Sigmoid colon (tissue), 4 donors: ENCODE measurements at regions not wholly inside any gene's neighbourhood (a gene's known extent, or its start where the extent isn't known, plus 50 kb on each side); places are given as distances from the start of the nearest gene placed in this dataset.

Experiments
- POLR2A ChIP-seq, 2 donors: fragments of 450-650 bp; IDR thresholded peaks; one replicate each; pipeline ENCODE4 v1.6.1; 2016; ENCODE audit warnings: antibody characterized with exemption in 2 of 2, mild to moderate bottlenecking in 2 of 2, moderate library complexity in 2 of 2
- POLR2AphosphoS5 ChIP-seq, 4 donors: sonication (generic); formaldehyde crosslinking; IDR thresholded peaks; one replicate each; pipeline ENCODE4 v1.6.1; 2017; ENCODE audit warnings: antibody characterized with exemption in 4 of 4
- TF ChIP-seq, protein P1 (sequence below), 4 experiments: fragments of 450-650 bp in 3 of 4; fragments of 200-600 bp in 1 of 4; IDR thresholded peaks; one replicate each; pipeline ENCODE4 v1.5.1; 2016 to 2019; ENCODE audit warnings: antibody characterized with exemption in 4 of 4, mild to moderate bottlenecking in 3 of 4, moderate library complexity in 2 of 4

DNA sequence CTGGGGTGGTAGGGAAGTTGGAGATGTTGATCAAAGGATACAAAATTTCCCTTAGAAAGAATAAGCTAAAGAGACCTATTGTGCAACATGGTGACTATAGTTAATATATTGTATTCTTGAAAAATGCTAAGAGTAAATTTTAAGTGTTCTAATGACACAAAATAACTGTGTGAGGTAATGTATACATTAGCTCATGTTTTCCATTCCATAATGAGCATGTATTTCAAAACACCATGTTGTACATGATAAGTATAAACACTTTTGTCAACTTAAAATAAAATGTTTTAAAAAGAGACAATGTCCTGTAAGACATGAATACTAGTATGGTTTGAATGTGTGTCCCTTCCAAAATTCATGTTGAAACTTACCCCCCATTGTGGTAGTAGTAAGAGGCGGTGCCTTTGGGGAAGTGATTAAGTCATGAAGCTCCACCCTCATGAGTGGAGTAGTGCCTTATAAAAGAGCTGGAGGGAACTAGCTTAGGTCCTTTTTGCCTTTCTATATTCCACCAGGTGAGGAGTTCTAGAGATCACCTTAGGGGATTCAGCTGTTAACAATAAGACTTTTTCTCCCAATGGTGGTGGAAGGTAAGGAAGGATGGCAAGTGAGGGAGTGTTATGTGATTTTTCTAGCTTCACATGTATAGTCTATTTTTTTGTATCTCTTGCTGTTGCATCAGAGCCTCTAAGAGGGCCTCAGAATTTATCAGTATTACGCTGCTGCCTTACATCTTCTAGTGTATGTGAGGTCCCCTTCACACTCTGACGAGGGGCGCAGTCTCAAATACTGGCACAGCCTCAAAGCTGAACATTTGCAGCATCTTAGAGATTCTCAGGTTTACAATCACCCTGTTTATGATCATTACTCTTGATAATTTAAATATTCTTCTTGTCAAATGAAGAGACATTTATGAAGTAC, 94.9 kb upstream of the NREP start:
- TF ChIP-seq, protein P1, sequence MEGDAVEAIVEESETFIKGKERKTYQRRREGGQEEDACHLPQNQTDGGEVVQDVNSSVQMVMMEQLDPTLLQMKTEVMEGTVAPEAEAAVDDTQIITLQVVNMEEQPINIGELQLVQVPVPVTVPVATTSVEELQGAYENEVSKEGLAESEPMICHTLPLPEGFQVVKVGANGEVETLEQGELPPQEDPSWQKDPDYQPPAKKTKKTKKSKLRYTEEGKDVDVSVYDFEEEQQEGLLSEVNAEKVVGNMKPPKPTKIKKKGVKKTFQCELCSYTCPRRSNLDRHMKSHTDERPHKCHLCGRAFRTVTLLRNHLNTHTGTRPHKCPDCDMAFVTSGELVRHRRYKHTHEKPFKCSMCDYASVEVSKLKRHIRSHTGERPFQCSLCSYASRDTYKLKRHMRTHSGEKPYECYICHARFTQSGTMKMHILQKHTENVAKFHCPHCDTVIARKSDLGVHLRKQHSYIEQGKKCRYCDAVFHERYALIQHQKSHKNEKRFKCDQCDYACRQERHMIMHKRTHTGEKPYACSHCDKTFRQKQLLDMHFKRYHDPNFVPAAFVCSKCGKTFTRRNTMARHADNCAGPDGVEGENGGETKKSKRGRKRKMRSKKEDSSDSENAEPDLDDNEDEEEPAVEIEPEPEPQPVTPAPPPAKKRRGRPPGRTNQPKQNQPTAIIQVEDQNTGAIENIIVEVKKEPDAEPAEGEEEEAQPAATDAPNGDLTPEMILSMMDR (IDR thresholded peaks at IDR 0.05) = no peak
- TF ChIP-seq POLR2A (IDR thresholded peaks at IDR 0.05) (no peak), POLR2AphosphoS5 (IDR thresholded peaks at IDR 0.05) (no peak)
